ENCODE measurements at regions not wholly inside any gene's neighbourhood (a gene's known extent, or its start where the extent isn't known, plus 50 kb on each side); places are given as distances from the start of the nearest gene placed in this dataset.

DNA sequence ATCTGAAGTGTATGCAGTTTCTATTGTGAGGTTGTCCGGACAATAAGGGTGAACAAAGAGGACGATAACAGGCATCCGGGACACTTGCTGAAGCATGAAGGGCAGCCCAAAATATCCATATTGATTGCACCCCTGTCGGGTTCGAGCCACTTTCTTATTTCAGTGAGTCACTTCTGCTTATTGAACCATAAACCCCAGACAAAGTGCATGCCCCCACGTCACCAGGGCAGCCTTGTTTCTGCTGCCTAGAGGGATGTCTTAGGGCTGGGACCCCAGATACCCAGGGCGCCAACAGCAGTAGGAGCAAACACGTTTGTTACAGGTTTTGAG lies 175.3 kb upstream of the LYZL1 start:
- no peak for DNase-seq

DNA sequence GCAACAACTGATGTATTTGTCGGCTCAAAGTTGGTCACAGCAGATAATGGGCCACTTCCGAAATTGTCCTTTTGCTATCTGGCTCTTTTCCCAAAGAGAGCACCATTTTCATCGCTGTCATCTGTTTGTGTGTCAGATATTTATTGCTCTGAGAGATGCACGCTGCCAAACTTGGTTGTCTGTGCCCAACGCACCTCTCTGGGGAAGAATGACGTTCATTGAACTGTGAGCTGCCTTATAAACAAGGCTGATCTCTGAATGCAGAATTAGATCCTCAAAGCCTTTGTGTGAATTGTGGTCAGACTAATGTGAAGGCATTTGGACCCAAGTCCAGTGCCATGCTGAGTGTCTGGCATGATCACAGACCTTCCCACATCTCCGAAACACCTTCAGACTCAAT lies 174.7 kb upstream of the LYZL1 start:
- DNase-seq, result no peak

DNA sequence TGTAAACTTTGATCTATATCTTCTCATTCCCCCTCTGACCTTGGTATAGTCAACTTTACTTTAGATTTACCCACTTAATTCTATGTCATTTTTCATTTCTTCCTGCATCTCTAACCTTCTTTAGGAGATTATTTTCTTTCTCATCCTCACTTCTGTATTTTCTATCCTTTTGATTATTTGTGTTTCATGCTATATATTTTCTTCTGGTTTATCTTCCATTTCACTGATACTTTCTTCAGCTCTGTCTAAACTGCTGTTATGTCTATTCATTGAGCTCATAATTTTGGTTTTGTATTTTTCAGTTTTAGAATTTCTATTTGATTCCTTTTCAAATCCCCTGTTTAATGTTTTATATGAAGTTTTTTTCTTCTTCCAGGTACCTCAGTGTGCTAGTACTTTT lies 171.1 kb upstream of the LYZL1 start:
- DNase-seq, result no peak

DNA sequence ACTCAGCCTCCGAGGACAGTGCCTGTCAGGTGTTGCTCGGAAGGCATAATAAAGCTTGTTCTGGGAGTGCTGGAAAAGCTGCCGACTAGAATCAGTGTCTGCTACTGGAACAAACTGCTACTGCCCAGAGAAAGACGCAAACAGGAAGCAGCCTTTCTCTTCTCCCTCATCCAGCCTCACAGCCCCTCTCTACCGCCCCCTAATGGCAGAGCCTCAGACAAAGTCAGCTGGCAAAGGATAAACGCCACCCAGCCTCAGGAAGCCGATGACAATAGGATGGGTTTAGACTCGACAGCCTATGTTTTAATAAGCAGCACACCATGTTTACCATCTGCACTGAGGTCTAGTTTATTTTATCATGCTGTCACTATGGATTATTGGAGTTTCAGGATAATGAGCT lies 169.5 kb upstream of the LYZL1 start:
- no peak for DNase-seq

DNA sequence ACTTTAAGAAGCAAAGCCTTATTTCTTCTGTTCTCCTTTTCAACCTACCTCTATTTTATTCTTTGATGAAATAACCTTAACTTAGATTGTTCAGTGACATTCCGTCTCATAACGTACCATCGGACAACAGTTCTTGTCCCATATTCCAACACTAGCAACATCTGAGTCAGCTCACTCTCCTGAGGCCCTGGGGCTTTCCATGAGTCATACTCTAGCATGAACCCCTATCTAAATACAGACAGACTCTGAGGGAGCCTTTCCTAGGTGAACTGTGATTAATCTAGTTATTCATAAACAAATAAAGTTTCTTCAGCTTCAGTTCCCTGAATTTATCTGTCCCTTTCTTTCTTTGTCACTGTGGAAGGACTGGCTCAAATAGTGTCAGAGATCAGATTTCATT lies 168.7 kb upstream of the LYZL1 start:
- DNase-seq, result no peak

DNA sequence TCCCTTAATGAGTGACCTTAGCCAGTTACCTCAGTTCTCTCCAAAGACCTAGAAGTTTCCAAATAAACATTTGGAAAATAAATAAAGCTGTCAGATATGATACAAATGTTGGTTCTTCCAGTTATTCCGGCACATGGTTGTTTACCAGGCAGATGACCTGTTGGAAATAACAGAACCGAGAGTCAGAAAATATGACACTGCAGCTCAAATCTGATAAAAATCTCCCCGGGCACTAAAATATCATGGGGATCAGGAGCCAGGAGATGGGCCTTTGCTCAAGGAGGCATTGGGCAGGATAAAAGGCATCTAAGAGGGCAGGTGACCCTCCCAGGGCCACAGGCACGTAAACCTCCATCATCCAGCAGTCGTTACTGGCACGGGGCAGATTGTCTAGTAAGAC lies 164.0 kb upstream of the LYZL1 start:
- DNase-seq, result no peak

DNA sequence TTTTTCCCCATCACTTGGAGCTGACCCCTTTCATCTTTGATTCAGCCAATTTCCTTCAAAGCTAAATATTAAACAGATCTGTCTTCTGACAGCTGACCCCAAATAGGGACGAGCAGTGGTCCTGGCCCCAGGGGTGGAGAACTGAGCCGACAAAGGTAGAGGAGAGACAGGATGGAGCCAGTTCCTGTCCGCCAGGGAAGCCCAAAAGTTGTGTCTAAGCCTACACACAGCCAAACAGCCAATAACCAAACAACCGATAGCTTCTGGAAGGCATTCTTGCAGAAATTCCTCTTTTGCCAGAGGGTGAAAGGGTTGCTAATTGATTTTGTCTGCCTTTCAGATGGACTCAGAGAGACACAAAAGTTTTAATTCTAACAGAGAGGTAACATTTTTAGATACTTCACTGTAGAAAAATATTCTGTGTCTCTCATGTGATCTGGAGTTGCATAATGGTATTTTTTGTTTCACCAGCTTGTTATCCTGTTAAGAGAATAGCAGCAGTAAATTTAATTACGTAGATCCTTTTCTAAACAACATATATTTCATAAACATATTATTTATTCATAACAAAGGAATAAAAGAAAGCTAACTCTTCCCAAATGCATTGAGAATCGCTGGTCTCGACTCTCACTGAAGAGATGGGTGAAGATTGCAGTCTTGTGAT lies 161.7 kb upstream of the LYZL1 start:
- no peak for DNase-seq

DNA sequence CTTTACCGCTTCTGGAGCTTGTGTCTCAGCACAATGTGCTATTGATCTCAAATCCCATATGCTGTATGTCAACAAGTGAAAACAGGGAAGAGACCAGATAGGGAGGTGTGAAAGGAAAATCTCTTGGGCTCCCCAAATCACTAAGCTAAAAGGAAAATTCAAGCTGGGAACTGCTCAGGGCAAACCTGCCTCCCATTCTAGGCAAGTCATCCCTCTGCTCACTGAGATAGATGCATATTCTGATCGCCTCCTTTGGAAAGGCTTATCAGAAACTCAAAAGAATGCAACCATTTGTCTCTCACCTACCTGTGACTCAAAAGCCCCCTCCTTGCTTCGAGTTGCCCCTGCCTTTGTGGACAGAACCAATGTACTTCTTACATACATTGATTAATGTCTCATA lies 161.1 kb upstream of the LYZL1 start:
- DNase-seq, result no peak

DNA sequence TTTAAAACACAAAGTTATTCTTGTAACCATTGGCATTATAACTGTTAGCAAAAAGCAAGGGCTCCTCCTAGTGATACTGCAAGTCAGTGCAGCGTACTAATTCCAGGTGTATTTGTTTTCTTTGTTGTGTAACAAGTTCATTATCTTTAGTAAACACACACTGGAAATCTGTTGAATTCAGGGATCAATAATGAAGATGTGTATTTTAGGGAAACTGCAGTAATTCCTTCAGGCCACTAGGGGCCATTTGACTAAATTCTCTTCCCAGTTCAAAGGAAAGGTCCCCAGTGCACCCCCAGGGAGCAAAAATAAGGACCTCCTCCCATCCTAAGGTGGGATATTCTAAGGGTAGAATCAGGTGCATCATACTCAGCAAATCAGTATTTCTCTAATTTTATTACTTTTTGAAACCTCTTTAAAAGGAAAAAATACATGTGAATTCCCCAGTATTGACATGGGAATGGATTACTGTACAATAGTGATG lies 158.6 kb upstream of the LYZL1 start:
- DNase-seq, result no peak

DNA sequence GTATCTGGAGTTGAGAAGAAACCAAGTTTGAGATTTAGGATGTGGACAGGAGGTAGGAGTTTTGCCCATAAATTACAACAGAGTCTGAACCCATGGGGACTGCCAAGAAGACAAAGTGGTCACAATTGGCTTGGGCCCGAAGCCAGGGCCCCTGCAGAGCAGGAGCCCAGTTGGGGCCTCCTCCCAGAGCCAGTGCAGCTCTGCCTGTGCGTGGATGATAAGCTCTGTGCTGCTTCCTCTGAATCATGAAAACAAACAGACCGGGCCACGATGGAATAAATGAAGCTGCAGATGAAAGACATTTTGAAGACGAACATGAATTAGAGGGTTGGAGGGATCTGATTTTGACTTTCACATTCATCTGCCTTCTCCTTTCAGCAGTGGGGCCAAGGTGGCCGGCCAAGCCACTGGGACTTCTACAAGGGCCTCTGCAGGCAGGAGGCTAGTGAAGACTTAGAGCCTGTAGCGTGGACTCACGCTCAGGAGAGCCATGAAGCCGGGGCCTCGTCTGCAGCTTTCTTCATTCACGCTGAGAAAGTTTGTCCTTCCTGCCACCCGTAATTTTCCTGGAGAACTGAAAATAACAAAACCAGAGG lies 156.8 kb upstream of the LYZL1 start:
- no peak for DNase-seq

DNA sequence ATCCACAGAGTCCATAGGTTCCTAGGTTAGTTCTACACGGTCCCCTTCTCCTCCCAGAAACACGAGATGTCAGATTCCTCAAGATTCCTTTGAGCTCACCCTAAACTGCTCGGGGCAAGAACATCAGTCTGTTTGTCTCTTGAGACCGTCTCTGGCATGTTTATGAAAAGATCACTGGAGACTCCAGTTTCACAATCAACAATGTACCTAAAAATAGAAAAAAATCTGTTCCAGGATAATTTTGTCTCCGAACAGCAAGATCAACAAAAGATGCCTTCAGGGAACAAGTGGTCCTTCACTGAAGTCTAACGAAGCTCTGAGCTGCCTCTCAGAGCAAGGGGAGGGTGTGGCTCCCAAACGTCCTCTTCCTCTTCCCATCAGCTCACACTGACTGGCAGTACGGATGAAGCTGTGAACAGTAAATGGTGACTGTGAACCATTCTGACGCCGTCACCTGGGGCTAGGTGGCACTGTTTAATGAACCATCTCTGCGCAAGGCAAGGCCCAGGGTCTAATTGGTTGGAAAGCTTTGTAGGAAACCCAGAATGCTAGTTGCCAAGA lies 156.2 kb upstream of the LYZL1 start:
- no peak for DNase-seq

DNA sequence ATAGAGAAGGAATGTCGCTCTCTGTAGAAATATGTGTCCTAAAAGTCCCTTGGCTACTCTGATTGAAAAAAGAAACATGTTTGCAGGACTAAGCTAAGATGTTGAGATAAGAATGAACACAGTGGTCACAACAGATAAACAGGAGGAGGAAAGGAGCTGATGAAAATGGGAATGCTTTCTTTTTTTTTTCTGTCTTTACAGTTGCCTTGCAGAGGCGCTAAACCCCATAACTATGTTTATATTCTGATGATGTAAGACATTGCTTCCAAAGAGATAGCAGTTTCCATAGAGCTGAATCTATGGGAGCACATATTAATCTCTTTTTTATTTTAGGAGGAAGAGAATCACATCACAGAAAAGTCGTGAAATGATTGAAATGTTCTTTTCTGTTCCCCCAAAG lies 153.5 kb upstream of the LYZL1 start:
- no peak for DNase-seq

DNA sequence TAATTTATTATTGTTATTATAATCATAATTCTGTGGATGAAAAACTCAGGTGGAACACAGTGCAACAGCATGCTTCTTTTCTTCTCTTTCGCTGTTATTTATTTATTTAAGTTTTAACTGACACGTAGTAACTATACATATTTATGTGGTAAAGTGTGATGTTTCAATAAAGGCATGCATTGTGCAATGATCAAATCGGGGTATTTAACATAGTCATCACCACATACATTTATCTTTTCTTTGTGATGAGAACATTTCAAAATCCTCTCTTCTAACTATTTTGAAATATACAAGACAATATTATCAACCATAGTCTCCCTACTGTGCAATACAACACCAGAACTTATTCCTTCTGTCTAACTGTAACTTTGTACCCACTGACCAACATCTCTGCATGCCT lies 152.5 kb upstream of the LYZL1 start:
- no peak for DNase-seq

DNA sequence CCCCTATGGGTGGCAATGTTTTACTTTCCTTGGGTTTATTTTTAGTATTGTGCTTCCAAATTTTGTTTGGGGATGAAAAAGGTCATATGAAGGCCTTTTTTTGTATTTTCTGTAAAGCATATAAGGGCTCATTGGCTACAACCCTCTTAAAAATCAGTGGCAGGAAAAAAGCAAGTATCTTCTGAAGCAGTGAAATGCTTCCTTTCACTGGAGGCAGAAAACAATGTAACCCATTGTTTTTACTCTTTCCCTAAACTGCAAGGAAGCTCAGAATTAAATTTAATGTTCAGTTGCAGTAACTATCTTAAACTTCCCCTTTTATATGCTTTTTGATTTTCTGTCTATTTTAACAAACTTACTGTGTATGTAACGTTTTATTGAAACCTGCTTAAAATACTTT lies 148.7 kb upstream of the LYZL1 start:
- no peak for DNase-seq

DNA sequence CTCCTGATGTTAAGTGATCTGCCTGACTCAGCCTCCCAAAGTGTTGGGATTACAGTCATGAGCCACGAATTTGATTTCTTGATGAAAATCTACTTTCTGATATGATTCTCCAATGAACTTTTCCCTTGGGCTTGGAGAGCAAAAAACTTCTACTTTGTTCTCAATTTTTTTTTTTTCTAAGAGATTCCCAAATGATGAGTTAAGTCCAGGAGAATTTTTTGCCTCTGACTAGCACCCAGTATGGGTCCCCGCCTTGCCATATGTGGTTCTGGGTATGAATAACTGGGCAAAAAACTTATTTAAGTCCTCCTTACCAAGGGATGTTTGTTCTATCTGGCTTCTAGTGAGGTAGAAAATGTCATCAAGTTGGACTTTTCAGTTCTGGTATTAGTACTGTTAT lies 147.9 kb upstream of the LYZL1 start:
- DNase-seq, result no peak

DNA sequence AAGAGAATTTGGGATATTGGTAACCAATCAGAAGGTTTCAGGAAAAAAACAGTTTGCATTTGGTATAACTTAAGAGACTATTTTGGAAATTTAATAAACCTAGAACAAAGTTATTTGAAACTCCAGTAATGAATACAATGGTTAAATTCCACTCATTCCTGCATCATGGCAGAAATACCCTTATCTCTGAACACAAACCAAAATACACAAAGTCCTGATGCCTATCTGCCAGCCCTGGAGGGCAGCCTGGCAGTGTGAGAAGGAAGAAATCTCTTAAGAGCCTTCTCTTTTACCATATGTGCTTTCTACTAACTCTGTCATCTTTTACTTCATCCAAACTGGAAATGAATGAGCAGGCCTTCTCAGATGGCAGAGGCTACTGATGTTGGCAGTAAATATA lies 147.1 kb upstream of the LYZL1 start:
- no peak for DNase-seq

DNA sequence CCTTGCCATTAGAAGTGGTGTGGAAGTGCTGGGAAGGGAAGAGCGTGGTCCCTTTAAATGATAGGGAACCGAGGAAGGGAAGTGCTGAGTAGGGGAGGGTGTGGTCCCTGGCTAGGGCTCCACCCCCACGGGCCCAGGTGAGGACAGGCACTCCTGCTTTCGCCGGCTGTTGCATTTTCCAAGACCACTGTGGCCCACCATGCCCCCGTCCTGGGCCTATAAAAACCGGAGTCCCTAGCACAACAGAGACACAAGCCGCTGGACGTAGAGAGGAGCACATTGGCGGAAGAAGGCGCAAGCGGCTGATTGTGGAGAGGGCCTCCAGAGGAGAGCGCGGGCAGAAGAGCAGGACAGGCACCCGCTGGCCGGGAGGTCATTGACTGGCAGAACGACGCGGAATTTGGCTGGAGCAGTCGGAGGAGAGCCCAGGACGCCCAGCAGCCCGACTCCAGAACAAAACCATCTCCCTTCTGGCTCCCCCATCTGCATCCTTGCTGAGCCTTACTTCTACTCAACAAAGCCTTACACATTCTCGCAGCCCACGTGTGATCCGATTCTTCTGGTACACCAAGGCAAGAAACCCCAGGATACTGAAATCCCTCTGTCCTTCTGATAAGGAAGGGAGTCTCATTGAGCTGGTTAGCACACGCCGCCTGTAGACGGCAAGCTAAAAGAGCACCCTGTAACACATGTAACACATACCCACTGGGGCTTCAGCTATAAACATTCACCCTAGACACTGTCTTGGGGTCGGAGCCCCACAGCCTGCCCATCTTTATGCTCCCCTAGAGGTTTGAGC lies 146.2 kb upstream of the LYZL1 start:
- no peak for DNase-seq

DNA sequence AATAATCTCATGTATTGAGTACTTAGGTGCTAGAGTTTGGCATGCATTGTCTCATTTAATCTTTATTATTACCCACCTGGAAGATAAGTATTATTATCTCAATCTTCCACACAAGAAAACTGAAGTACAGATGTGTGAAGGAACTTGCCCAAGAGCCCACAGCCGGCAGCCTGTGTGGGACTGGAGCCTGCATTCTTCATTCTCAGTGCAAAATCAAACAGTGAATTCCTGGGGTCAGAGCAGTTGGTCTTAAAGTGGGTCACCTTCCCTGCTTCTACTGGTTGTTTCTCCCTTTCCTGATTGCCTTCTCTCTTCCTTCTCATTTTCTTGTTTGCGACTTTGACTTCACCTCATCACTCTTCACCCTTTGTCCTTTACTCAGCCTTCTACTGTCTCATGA lies 144.7 kb upstream of the LYZL1 start:
- no peak for DNase-seq

DNA sequence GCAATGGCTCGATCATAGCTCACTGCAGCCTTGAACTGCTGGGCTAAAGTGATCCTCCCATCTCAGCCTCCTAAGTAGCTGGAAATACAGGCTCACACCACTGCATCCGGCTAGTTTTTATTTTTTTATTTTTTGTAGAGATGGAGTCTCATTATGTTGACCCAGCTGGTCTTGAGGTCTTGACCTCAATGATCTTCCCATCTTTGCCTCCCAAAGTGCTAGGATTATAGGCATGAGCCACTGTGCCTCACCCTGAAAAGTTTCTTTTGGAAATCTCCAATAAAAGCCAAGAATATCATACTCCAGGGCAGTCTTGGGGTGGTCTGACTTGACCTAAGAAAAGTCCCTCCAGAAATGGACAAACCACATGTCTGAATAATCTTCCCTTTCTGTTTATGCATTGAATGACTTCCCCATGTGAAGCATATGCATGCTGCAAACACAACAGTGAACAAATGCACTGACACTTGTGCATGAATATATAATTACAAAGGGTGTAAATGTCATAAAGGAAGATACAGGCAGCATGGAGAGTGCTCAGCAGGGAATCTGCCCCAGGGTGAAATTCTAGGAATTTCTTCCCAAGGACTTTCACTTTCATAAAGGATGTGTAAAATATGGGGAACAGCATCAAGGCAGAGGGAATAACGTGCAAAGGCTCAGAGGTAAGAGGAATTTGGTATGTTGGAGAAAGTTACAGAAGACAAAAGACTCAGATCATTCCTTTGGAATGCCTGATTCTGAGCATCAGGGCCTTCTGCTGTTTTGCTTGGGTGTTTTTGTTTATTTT lies 142.4 kb upstream of the LYZL1 start:
- no peak for DNase-seq

DNA sequence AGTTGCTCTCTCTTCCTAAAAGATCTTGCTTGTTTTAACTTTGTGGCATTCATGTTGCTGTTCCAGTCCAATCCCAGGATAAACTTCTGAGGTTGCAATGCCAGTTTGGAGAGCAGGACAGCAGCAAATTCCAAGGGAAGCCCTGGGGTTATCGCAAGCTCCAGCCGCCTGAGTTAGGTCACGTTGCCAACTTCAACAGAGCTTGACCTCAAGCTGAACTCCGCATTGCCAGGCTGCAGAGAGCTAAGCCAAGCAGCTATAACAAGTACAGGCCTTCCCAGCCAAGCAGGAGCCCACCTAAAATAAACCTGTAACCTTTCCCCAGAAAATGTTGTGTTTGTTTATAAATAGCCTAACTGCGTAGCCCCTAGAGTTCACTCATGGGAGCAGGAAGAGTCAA lies 138.9 kb upstream of the LYZL1 start:
- peak; percentile 11 to 16 for DNase-seq

DNA sequence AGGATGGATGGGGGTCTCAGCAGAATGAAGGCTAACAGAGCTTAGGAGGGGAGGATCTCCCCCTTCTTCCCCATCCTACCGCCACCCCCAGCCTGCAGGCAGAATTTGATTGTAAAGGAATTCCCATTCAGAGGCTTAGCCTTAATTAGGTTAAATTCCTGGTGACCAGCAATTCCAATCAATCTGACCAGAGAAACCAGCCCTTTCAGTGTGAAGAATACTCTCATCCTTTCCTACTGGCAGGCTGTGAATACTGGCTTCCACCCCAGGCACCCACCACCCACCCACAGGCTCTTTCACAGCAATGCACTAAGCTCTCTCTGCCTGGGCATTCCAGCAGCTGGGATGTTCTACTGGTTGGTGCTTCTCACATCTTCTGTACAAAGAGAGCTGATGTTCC lies 137.9 kb upstream of the LYZL1 start:
- no peak for DNase-seq

DNA sequence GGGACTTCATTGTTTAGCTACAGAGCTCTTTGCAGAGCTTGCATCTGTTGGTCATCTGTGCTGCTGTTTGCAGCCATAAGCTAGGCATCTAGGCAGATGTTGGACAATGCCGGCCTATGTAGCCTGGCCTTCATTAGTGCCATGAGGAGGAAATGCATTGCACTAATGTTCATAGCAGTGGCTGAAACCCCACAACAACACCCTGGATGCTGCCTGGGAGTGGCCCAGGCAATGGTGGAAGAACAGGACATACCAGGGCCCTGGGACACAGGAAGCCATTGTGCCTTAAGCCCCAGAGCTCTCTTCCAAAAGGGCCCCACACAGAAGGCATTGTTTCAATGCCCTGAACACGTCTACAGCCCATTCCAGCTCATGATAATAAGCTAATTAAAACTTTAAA lies 131.5 kb upstream of the LYZL1 start:
- DNase-seq, result no peak

Data from right lung (tissue), 2 donors.